HTR-8/SVneo (cell line): ENCODE measurements at regions not wholly inside any gene's neighbourhood (a gene's known extent, or its start where the extent isn't known, plus 50 kb on each side); places are given as distances from the start of the nearest gene placed in this dataset.
"Not testable (repeated sequence)": the region's sequence is repeated elsewhere in the genome, so short reads cannot be mapped to it uniquely, and the experiment has no call there.

Experiments
- DNase-seq: peaks from one replicate; pipeline ENCODE4 v3.0.0; 2011; ENCODE audit warnings: low spot score, mixed read lengths; ENCODE audit not compliant: insufficient read length
- FAIRE-seq: peaks from 2 replicates; lab custom pipeline; 2011; peaks lifted over from hg19 to GRCh38; lab: Jason Lieb, UNC

GRCh38 chr5:50501491-50502228 is 60.6 kb upstream of the EMB start:
- FAIRE-seq (peak; percentile 90), DNase-seq (no peak)

DNA sequence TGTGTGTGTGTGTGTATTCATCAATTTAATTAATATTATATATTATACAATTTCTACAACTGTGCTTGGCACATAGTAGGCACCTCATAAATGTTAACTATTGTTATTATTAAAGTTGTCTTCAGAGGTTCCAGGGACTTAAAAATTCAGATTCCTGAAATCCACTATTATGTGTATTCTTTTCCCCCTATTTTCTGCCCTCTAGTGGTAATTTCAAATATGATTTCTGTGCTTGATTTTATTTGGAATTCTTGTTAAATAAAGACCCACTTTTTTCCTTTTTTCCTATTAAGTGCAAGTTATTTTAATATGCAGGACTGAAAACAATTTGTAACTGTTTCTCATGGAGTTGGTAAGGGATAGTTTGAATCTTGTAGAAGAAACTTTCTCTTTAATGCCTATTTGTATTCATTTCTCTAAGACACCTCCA is 72.0 kb upstream of the EMB start:
- not testable (repeated sequence) for DNase-seq
- FAIRE-seq = peak; percentile 90

- not testable (repeated sequence) for DNase-seq, FAIRE-seq
Measured at GRCh38 chr5:50521060-50521459, 80.0 kb upstream of the EMB start.

DNA sequence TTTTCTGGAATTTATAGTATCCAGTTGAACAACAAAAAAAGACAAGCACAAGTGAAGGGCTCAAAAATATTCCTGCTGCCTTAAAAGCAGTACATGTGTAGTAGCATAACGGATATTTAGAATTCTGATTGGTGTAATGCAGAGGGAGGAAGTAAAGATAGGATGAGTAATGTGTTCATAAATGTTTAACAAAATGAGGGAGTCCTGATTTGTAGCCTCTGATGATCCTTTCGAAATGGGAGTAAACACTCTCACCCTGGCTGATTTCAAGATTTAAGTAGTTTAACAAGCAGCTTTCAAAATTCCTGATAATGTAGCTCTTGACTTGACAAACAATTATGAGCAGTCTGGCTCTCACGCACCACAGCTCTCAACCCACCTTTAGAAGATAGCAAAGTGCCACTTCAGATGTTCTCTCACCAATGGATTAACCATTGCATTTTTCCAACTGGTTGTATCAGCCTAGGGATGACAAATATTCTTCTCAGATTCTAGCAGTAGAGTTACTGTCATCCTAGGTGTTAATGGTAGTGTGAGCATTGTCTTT is 86.5 kb upstream of the EMB start:
- not testable (repeated sequence) for DNase-seq
- peak; percentile 96 for FAIRE-seq

DNA sequence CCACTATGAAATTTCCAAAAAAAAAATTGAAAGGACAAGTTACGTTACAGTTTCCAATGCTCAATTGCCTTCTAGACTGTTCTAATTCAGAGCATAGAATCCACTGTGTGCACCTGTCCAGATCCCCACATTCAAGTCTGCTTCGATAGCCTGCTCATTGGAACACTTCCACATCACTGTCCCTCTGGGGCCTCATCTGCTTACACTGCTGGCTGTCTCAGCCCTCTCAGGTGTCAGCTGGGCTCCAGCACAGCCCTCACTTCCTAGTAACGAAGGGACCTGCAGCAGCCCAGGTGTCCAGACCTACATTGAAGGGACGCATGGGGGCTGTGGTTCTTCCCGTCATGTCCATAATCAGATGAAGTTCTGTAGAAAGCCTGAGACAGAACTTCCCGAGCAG is 94.3 kb upstream of the EMB start:
- DNase-seq (no peak), FAIRE-seq (peak; percentile 98)

DNA sequence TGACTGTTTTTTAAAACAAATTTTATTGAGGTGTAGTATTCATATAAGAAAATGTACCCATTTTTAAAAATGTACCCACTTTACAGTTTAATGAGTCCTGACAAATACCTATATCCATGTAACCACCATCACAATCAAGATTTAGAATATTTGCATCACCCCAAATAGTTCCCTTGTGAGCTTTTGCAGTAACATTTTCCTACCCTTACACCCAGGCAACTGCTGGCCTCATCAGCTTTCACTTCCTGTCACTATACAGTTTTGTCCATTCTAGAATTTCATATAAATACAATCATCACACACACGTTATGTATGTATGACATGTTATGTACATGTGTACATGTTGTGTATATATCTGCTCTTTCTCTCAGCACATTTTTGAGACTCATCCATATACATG is 96.4 kb upstream of the EMB start:
- DNase-seq = not testable (repeated sequence)

GRCh38 chr5:50547303-50547702 is 106.2 kb upstream of the EMB start:
- FAIRE-seq (peak; percentile 42), DNase-seq (no peak)

More for the DNA sequence above, 96.4 kb upstream of the EMB start:
- not testable (repeated sequence) for FAIRE-seq

DNA sequence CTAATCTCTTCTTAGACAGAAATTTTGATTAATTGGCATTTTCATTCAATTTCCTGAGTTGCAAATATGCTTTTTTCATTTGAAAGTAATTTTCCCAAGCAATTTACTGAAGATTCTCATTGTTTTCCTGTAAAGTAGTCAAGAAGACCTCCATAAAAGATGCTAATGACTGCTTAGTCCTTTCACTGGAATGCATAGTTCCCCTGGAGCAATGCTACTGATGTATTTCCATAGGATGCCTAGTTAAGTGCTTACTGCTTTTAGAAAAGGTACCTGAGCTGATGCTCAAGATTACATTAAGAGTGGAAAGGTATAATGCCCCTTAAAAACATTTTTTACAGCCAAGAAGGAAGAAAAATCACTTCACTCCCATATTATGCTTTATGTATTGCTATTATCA is 109.2 kb upstream of the EMB start:
- no peak for DNase-seq
- FAIRE-seq = peak; percentile 86

GRCh38 chr5:50550993-50551392 is 109.9 kb upstream of the EMB start:
- DNase-seq (no peak), FAIRE-seq (no peak)

- FAIRE-seq = peak; percentile 96
- no peak for DNase-seq
Measured at GRCh38 chr5:50553560-50553984, 112.5 kb upstream of the EMB start.

DNA sequence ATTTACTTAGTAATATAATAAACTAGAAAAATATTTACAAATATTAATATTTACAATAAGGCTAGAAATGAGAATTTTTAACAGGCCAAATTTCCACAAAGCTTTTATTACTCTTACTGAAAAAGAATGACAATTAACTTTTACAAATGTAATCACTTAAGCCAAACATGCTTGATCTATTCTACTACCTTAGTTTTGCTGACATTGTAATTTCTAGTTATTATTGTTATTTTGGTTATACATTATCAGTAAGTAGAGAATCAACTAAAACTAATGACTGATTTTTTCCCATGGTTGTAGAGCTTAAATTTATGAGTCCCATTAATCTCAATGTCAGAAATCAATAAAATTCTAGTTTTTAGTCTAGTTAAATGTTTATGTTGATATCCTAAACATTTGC is 107.8 kb upstream of the PARP8 start:
- DNase-seq, FAIRE-seq: not testable (repeated sequence)

GRCh38 chr5:50559955-50560354 is 106.5 kb upstream of the PARP8 start:
- FAIRE-seq (peak; percentile 59), DNase-seq (no peak)

- FAIRE-seq = no peak
- DNase-seq = no peak
Measured at GRCh38 chr5:50562694-50563093, 103.7 kb upstream of the PARP8 start.

DNA sequence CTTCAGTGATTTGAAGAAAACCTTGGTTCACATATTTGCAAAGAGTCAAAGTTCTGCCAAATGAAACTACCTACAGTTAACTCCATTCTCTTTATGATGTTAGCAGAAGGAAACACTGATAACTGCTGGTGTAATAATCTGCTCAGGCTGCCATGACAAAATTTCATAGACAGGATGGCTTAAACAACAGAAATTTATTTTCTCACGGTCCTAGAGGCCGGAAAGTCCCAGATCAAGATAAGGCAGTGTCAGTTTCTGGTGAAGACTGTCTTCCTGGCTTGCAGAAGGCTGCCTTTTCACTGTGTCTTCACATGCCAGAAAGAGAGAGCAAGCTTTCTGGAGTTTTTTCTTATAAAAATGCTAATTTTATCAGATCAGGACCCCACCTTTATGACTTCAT is 102.4 kb upstream of the PARP8 start:
- DNase-seq (no peak), FAIRE-seq (peak; percentile 83)

- no peak for DNase-seq
- peak; percentile 62 for FAIRE-seq
Measured at GRCh38 chr5:50564558-50564957, 101.9 kb upstream of the PARP8 start.

DNA sequence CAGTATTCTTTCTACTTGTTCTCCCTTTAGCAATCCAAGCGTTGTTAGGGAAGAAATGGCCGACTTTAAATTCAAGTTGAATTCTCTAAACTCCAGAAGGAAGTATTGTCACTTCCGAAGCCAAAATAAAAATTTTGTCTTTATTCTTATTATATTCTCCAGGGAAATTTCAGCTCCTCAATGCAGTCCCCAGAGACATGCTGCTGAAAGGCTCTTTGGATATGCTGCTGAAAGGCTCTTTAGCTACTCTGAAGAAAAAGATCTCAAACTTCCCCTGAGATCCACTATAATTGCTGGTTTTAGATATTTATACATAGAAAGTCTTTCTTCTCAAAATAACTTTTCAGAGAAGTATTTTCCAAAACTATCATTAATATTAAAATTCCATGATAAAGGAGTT is 92.3 kb upstream of the PARP8 start:
- FAIRE-seq = no peak
- no peak for DNase-seq

DNA sequence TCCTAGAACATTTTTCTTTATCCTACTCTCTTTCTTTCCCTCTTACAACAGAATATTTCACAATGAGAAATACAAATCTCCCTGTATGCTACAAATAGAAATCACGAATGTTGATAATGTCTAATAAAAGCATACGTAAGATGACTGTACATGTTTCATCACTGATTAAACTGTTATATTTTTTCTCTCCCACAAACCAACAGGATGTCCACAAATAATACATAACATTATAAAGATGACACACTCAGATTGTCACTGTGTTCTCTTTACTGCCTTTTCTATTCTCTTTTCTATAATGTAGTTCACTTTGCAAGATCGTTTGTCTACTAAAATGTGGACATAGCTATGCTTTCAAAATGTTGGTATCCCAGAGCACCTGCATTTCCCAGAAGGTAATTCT is 90.7 kb upstream of the PARP8 start:
- DNase-seq = no peak
- peak; percentile 71 for FAIRE-seq

GRCh38 chr5:50576265-50576664 is 90.2 kb upstream of the PARP8 start:
- DNase-seq (no peak), FAIRE-seq (no peak)

- FAIRE-seq = peak; percentile 97
- no peak for DNase-seq
Measured at GRCh38 chr5:50576686-50577256, 89.7 kb upstream of the PARP8 start.

DNA sequence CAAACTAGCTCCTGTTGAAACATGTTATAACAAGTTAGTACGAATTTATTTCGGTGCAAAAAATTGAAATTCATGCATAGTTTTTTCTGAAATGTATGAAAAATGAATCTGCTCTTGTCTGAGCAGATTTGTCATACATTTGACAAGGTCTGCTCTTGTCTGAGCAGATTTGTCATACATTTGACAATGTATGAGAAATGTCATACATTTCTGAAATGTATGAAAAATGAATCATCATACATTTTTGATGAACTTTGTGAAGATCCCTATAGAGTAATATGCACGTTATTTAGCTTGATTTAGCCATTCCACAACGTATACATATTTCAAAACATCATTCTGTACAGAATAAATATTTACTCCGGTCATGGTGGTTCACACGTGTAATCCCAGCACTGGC is 85.9 kb upstream of the PARP8 start:
- FAIRE-seq = peak; percentile 99
- DNase-seq = no peak

DNA sequence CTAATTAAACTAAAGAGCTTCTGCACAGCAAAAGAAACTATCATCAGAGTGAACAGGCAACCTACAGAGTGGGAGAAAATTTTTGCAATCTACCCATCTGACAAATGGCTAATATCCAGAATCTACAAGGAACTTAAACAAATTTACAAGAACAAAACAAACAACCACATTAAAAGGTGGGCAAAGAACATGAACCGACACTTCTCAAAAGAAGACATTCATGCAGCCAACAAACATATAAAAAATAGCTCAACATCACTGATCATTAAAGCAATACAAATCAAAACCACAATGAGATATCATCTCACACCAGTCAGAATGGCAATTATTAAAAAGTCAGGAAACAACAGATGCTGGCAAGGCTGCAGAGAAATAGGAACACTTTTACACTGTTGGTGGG is 84.6 kb upstream of the PARP8 start:
- FAIRE-seq = peak; percentile 40
- not testable (repeated sequence) for DNase-seq
